T47D (cell line): ENCODE measurements at regions not wholly inside any gene's neighbourhood (a gene's known extent, or its start where the extent isn't known, plus 50 kb on each side); places are given as distances from the start of the nearest gene placed in this dataset.
"Not testable (repeated sequence)": the region's sequence is repeated elsewhere in the genome, so short reads cannot be mapped to it uniquely, and the experiment has no call there.

ENCODE experiments used
- DNase-seq, 2 experiments: peaks; one replicate each; pipeline versions ENCODE4 v3.0.0 to v3.0.0-alpha.2; 2011 to 2012; ENCODE audit warnings: low read depth in 1 of 2, low spot score in 1 of 2
- JUND ChIP-seq: IDR thresholded peaks from 2 replicates; pipeline ENCODE4 v1.6.1; 2012; ENCODE audit warnings: low read depth
- in situ Hi-C: cut with HindIII; loops from 2 replicates; pipeline ENCODE4 v1.10.0; 2016; ENCODE audit warnings: low sequenced_read_pairs, low pct_unique_long_range_greater_than_20kb

DNA sequence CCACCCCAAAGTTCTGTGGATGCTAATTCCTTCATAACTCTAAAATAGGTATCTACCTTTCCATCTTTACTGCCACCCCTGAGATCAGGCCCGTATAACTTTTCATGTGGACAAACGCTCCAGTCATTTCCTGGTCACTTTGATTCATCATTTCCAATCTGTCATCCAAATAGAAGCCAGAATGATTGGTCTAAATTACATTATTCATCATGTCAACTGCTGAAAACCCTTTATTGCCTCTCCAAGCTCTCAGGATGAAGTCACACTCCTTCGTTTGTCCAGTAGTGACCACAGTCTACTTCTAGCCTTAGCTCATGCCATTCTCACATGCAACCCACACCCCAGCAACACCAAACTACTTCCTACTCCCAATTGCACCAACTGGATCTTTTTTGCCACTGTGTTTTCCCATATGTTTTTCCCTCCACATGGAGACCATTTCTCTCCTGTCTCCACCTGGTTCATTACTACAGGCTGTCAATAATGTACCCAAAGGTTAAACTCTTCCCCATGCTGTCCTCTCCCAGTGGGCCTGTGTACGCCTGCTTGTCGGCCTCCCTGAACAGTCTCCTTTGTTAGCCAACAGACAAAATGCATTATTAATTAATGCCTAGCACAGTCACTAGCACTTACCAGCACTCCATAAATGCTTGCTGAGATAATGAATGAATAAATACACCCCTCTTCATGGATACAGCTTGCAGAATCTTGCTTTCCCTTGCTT lies 382.6 kb upstream of the NOCT start:
- in situ Hi-C loops: no loop called here
- no peak for DNase-seq
- TF ChIP-seq JUND: no peak

DNA sequence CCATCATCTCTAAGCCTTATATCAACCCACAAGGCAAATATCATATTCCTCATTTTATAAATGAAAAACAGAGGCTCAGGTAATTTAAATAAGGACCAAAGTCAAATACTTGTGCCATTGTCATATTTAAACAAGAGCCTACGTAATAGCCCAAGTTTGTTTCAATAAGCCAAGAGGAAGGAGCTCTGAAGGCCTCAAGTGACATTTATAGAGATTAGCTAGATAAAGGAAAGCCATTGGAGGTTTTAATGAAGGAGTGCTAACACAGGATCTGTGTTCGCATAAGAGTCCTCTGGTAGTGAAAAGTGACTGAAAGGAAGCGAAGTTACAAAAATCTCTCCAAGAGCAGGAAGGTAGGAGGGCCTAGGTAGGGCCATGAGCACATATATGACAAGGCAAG lies 384.9 kb upstream of the NOCT start:
- DNase-seq: no peak
- no peak for TF ChIP-seq JUND
- in situ Hi-C loops: no loop called here

DNA sequence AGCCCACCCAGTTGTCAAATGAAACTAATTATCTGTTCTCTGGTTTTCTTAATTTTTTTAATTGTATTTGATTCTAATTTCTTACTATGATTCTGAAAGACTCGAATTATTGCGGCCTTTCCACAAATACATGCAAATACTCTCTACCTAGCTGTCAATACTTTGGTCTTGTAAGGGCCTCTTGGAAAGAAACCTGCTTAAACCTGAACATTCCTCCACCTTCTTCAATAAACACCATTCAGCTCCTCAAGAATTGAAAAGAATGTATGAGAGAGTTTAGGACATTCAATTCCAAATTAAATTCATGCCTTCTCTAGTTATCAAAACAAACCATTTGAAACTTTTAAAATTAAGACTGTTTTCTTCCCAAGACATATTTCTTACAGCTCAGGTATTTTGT lies 385.9 kb upstream of the NOCT start:
- TF ChIP-seq JUND: no peak
- no peak for DNase-seq
- in situ Hi-C loops: no loop called here

DNA sequence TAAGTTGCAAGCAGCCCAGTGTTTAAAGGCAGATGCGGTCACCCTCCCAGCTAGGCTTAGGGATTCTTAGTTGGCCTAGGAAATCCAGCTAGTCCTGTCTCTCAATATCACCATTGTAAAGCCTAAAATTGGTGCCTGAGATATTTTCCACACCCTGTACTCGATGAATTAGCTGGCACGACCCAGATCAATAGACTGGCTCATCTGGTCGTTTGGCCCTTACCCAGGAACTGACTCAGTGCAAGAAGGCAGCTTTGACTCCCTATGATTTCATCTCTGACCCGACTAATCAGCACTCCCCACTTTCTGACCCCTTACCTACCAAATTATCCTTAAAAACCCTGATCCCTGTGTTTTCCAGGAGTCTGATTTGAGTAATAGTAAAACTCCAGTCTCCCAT lies 384.9 kb upstream of the SLC7A11 start:
- no peak for TF ChIP-seq JUND
- no peak for DNase-seq
- in situ Hi-C loops: no loop called here

DNA sequence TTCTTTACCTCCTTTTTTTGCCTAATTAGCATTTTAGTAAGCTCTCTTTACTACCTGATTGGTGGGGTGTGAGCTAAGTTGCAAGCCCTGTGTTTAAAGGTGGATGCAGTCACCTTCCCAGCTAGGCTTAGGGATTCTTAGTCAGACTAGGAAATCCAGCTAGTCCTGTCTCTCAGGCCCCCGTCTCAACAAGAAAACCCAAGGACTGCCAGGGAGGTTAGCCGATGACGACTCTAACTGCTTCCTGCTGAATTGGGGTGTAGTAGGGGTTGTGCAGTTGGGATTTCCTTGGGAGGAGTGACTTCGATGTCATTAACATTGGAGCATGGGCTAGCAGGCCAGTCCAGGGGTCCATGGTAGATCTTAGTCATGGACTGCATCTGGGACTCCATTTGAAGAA lies 380.2 kb upstream of the SLC7A11 start:
- in situ Hi-C loops, DNase-seq: not testable (repeated sequence)

DNA sequence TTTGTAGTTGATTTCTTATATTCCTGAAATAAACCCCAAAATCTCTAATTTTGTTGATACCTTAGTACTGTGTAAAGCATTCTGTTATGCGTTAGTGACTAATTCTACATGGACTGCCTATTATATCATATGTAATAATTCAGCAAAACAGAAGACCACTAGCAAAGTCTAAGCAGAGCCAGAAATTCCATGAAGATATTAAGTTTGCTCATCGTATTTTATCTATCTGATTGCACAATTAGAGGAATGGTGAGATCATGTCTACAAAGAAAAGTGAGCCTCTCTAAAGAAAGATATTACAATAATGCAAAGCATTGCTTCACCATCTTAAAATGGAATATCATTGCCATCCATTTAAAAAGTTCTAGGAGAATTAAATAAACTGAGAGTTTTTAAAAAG lies 374.6 kb upstream of the SLC7A11 start:
- in situ Hi-C loops: no loop called here
- DNase-seq: no peak
- no peak for TF ChIP-seq JUND

DNA sequence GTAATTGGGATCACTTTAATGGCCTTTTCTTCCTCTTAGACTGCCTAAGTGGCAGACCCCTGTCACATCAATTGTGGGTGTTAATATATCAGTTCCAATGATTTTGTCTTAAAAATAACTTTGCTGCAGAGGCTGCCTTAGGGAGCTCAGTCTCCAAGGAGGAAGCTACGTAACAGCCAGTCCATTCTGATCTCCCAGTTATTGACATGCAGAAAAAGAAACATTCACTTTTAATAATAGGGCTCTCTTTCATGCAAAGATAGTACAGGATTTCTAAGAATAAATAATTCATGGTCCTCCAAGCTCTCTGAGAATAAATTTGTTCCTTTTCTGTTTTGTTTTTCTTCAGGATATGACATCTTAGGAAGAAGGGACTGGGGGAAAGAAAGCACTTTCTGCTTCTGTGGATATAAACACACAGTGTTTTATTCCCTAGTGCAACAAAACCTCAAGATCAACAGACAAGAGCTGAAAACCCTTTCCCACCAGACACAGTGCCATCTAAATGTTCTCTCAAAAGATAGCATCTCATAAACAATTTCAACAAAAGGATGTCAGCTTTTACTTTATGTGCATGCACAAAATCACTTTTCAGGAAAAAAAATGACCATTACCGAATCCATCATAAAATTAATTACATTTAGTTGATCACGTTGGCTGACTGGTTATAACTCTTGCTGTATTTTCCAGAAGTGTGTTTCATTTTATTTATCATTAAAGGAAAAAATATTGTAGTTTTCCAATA lies 372.4 kb upstream of the SLC7A11 start:
- DNase-seq: no peak
- TF ChIP-seq JUND: no peak
- in situ Hi-C loops: no loop called here

DNA sequence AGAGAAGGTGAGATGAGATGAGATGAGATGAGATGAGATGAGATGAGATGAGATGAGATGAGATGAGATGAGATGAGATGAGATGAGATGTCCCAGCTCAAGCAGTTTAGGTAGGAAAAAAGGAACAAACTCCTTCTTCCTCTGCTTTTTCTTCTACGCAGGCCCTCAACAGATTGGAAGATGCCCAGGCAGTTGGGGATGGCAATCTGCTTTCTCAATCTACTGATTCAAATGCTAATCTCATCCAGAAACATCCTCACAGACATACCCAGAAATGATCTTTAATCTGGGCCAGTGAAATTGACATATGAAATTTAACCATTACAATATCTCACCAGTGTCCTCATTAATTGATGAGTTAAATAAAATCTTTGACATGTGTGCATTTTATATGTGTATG lies 370.3 kb upstream of the SLC7A11 start:
- in situ Hi-C loops: no loop called here
- DNase-seq: no peak
- no peak for TF ChIP-seq JUND

DNA sequence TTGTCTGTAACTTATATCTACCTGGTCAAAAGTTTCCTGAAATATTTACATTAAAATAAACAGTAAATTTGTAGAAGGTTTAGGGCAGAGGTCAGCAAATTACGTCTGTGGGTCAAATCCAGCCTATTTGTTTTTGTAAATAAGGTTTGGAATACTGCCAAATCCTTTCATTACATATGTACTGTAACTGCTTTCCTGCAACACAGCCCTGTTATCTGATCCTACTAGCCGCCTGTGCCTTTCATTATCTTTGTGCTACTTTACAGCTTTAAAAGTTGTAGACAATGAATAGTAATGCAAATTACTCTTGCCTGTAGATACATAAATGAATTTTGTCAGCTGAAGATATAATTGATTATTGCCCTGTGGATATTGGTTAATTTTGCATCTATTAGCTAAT lies 369.6 kb upstream of the SLC7A11 start:
- TF ChIP-seq JUND: no peak
- DNase-seq: no peak
- in situ Hi-C loops: no loop called here

DNA sequence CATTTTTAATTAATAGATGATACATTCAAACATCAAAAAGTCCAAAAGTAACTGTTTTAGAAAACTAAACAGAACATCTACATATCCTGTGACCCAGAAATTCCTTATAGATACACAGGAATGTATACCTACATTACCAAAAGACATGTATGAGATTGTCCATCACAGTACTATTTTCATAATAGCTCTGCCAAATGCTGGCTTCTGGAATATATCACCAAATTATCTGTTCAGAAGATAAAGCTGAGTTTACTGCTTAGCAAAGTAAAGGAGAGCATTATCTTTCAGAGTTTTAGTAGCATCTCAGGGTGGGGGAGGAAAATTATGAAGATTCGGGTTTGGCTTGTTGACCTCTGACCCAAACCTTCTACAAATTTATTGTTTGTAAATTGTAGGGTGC lies 368.9 kb upstream of the SLC7A11 start:
- in situ Hi-C loops: no loop called here
- no peak for DNase-seq
- no peak for TF ChIP-seq JUND

DNA sequence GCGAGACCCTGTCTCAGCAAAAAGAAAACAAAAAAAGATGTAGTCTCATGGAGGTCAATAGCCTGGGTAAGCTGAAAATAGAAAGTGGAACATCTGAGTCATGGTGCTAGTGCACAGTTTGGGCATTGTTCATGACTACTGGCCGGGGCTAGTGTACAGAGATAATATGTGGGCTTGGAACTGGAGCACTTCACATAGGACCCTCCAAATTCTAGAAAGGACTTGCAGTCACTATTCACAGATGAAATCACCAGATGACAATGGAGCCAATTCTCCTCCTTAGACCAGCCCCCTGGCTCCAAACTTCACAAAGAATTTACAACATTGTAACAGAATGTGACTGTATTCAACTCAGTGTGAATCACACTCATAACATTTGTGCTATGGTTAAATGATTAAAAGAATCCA lies 367.8 kb upstream of the SLC7A11 start:
- in situ Hi-C loops: no loop called here
- no peak for DNase-seq
- no peak for TF ChIP-seq JUND

DNA sequence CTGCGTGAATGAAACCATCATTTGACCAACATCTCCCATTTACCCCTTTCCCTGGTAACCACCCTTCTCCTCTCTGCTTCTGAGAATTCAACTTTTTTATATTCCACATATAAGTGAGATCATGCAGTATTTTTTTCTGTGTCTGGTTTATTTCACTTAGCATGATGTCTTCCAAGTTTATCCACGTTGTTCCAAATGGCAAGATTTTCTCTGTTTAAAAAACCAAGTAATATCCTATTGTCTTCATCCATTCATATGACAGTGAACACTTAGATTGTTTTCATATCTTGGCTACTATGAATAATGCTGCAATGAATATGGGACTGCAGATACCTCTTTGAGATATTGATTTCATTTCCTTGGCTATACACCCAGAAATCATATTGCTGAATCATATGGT lies 362.4 kb upstream of the SLC7A11 start:
- DNase-seq: no peak
- TF ChIP-seq JUND: no peak
- in situ Hi-C loops: no loop called here

DNA sequence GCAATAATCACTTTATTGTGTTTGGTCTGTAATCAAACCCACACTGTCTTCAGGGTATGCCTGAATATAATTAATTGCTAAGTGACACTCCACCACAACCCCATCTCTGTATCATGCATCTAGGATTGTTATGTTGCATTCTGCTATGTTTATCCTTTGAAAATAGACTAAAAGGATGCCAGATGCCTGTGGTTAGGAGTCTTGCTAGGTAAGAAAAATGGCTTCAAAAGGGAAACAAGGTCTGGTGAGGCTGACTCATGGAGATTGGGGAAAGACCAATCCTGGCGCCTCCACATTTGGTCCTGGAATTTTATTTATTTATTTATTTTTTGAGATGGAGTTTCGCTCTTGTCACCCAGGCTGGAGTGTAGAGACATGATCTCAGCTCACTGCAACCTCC lies 360.5 kb upstream of the SLC7A11 start:
- no peak for DNase-seq
- no peak for TF ChIP-seq JUND
- in situ Hi-C loops: no loop called here

DNA sequence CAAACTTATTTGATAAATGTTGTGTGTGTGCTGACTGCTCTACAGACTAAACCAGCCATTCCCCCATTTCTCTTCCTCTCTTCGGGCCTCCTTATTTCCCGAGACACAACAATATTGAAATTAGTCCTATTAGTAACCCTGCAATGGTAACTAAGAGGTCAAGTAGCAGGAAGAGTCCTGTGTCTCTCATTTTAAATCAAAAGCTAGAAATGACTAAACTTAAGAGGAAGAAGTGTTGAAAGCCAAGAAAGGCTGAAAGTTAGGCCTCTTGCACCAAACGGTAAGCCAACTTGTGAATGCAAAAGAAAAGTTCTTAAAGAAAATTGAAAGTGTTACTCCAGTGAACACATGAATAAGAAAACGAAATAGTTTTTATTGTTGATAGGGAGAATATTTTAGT lies 357.8 kb upstream of the SLC7A11 start:
- in situ Hi-C loops: no loop called here
- no peak for TF ChIP-seq JUND
- DNase-seq: no peak
